OCI-LY7 (cell line): ENCODE measurements at regions not wholly inside any gene's neighbourhood (a gene's known extent, or its start where the extent isn't known, plus 50 kb on each side); places are given as distances from the start of the nearest gene placed in this dataset.
"Not testable (repeated sequence)": the region's sequence is repeated elsewhere in the genome, so short reads cannot be mapped to it uniquely, and the experiment has no call there.

Source experiments
- BruUV-seq: library from RNA; stranded (reverse); fragments of 400-500 nt; replicated peaks from 2 replicates; lab custom pipeline; 2021; lab: Mats Ljungman, UMichigan
- CTCF ChIA-PET: fragments of 300-600 bp; sonication (Branson Sonifier 250); formaldehyde crosslinking; loops from one replicate; lab custom pipeline; 2022; ENCODE audit warnings: antibody characterized with exemption; ENCODE audit not compliant: unreplicated experiment; lab: Charles Lee
- POLR2A ChIA-PET: fragments of 300-600 bp; sonication (Branson Sonifier 250); formaldehyde crosslinking; loops from one replicate; lab custom pipeline; 2022; ENCODE audit warnings: antibody characterized with exemption; lab: Charles Lee
- DNase-seq: peaks from one replicate; pipeline ENCODE4 v3.0.0-alpha.2; 2015; ENCODE audit warnings: low spot score
- H2AFZ ChIP-seq: fragments of 200-600 bp; sonication (generic), shearing (Covaris generic); 2 replicates; pipeline ENCODE4 v1.6.1; 2014; ENCODE audit warnings: mild to moderate bottlenecking, antibody characterized with exemption, low read length, moderate library complexity
- H3K27ac ChIP-seq: fragments of 200-600 bp; sonication (generic); 2 replicates; pipeline ENCODE4 v1.5.1; 2014; ENCODE audit warnings: mixed run types, low read depth, mild to moderate bottlenecking, moderate library complexity, low read length, inconsistent platforms; ENCODE audit not compliant: poor library complexity, severe bottlenecking
- H3K36me3 ChIP-seq: fragments of 200-600 bp; sonication (generic); 2 replicates; pipeline ENCODE4 v1.6.1; 2014; ENCODE audit warnings: mild to moderate bottlenecking, antibody characterized with exemption, low read length, moderate library complexity, mixed read lengths; ENCODE audit not compliant: insufficient read depth
- H3K4me1 ChIP-seq: fragments of 200-600 bp; sonication (generic); 2 replicates; pipeline ENCODE4 v1.5.1; 2014; ENCODE audit warnings: mild to moderate bottlenecking, low read length; ENCODE audit not compliant: insufficient read depth, poor library complexity, severe bottlenecking
- H3K4me2 ChIP-seq: fragments of 200-600 bp; sonication (generic); 2 replicates; pipeline ENCODE4 v1.6.1; 2014; ENCODE audit warnings: mild to moderate bottlenecking, low read length
- H3K4me3 ChIP-seq: fragments of 200-600 bp; sonication (generic); 2 replicates; pipeline ENCODE4 v1.5.1; 2014; ENCODE audit warnings: mild to moderate bottlenecking, low read depth, low read length; ENCODE audit not compliant: poor library complexity, severe bottlenecking
- H3K79me2 ChIP-seq: fragments of 200-600 bp; sonication (generic); 2 replicates; pipeline ENCODE4 v1.6.1; 2016; ENCODE audit warnings: low read depth, mild to moderate bottlenecking, low read length, moderate library complexity, mixed read lengths; ENCODE audit not compliant: insufficient read depth
- H3K9me2 ChIP-seq: fragments of 200-600 bp; sonication (generic); 2 replicates; pipeline ENCODE4 v1.6.1; 2016; ENCODE audit warnings: mild to moderate bottlenecking, low read length, mixed read lengths; ENCODE audit not compliant: insufficient read depth
- H3K9me3 ChIP-seq: fragments of 200-600 bp; sonication (generic); 2 replicates; pipeline ENCODE4 v1.6.1; 2014; ENCODE audit warnings: mild to moderate bottlenecking, mixed run types, low read length, mixed read lengths
- H4K20me1 ChIP-seq: fragments of 200-600 bp; sonication (generic); 2 replicates; pipeline ENCODE4 v1.6.1; 2014; ENCODE audit warnings: mild to moderate bottlenecking, antibody characterized with exemption, low read length, moderate library complexity, mixed read lengths; ENCODE audit not compliant: insufficient read depth
- EZH2phosphoT487 ChIP-seq: fragments of 200-600 bp; sonication (generic); IDR thresholded peaks from 2 replicates; pipeline ENCODE4 v1.6.1; 2018; ENCODE audit warnings: low read depth, borderline replicate concordance, mild to moderate bottlenecking, mixed run types, antibody characterized with exemption, low read length, moderate library complexity, mixed read lengths
- intact Hi-C: fragments of 100-400 bp; cut with micrococcal nuclease; formaldehyde crosslinking; loops from one replicate; pipeline ENCODE4 v1.10.0; 2022; ENCODE audit not compliant: unreplicated experiment
- TF ChIP-seq, protein P1 (sequence below): fragments of 200-600 bp; sonication (generic); conservative IDR thresholded peaks from 2 replicates; pipeline ENCODE4 v1.5.1; 2014; ENCODE audit warnings: mild to moderate bottlenecking, antibody characterized with exemption, low read length, moderate library complexity, mixed read lengths

DNA sequence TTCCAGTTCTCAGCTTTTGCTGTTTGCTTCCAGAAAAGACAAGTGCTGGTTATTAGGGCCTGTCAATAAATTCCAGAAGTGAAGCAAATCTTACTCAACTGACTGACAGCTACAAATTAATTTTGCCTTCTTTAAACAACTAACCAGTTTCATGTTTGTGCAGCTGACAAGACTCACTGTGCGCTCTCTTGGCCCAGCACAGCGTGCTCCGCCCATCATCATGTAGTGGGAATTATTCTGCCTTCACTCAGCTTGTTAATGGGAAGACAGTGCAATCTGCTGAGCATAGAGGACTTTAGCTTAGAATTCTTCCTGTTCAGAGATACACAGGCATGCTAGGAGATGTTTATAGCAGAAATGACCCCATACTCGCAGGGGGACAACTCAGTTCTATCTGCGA is 808.9 kb downstream of the CCSER2 start:
- intact Hi-C loops = no loop called here
- BruUV-seq = no TSS peak
- no peaks in the 10 kb centered on the region for H3K9me2 ChIP-seq
- H3K79me2 ChIP-seq = no peaks in the 10 kb centered on the region
- H2AFZ ChIP-seq = no peak overlapping the region
- H3K9me3 ChIP-seq = no peaks in the 10 kb centered on the region
- no peak overlapping the region for H3K27ac ChIP-seq
- H3K4me1 ChIP-seq = no peaks in the 10 kb centered on the region
- H3K4me3 ChIP-seq = no peak overlapping the region
- ChIA-PET CTCF (no interaction called here), POLR2A (no interaction called here)
- no peak for DNase-seq
- H3K4me2 ChIP-seq = no peak overlapping the region
- no peaks in the 10 kb centered on the region for H4K20me1 ChIP-seq
- TF ChIP-seq, protein P1, sequence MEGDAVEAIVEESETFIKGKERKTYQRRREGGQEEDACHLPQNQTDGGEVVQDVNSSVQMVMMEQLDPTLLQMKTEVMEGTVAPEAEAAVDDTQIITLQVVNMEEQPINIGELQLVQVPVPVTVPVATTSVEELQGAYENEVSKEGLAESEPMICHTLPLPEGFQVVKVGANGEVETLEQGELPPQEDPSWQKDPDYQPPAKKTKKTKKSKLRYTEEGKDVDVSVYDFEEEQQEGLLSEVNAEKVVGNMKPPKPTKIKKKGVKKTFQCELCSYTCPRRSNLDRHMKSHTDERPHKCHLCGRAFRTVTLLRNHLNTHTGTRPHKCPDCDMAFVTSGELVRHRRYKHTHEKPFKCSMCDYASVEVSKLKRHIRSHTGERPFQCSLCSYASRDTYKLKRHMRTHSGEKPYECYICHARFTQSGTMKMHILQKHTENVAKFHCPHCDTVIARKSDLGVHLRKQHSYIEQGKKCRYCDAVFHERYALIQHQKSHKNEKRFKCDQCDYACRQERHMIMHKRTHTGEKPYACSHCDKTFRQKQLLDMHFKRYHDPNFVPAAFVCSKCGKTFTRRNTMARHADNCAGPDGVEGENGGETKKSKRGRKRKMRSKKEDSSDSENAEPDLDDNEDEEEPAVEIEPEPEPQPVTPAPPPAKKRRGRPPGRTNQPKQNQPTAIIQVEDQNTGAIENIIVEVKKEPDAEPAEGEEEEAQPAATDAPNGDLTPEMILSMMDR = no peak
- no peak for TF ChIP-seq EZH2phosphoT487
- H3K36me3 ChIP-seq = no peaks in the 10 kb centered on the region

DNA sequence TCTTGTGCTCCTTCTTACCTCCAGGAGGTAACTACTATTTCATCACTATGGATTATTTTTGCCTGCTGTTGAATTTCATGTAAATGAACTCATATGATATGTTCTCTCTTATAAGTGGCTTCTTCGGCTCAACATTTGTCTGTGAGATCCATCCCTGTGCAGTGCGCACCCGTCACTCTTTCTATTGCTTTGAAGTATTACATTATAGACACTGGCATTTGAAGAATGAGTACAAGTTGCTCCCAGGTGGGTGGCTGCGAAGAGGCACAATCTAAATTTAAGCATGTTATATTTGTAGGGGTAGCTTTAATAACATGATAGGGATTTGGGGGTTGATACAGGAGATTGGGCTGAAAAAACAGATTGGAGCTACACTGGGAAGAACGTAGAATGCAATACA is 809.7 kb downstream of the CCSER2 start:
- Histone ChIP-seq H4K20me1 (no peaks in the 10 kb centered on the region), H3K79me2 (no peaks in the 10 kb centered on the region), H3K9me2 (no peaks in the 10 kb centered on the region), H2AFZ (no peak overlapping the region), H3K27ac (no peak overlapping the region), H3K4me2 (no peak overlapping the region), H3K4me3 (no peak overlapping the region), H3K9me3 (no peaks in the 10 kb centered on the region), H3K36me3 (no peaks in the 10 kb centered on the region), H3K4me1 (no peaks in the 10 kb centered on the region)
- ChIA-PET CTCF (no interaction called here), POLR2A (no interaction called here)
- no TSS peak for BruUV-seq
- intact Hi-C loops = no loop called here
- no peak for DNase-seq
- TF ChIP-seq EZH2phosphoT487 = no peak
- TF ChIP-seq, protein P1 = no peak

DNA sequence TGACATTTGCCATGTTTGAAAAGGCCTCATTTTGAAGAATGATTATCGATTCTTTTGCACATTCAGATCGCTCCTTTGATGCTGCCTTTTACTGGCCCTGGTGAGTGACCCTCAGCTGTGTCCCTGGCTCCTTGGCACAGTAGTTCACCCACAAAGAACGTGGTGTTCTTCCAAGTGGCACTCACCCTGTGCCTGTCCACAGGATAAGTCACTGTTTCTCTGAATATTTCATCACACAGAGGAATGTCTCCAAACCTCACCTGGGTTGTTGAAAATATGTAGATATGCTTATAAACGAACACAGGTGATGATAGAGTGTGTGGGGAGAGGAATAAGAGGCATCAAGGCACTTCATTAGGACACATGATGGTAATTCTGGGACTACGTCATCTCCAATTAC is 810.7 kb downstream of the CCSER2 start:
- Histone ChIP-seq H3K27ac (no peak overlapping the region), H3K9me2 (no peaks in the 10 kb centered on the region), H3K4me1 (no peaks in the 10 kb centered on the region), H3K9me3 (no peaks in the 10 kb centered on the region), H3K4me2 (no peak overlapping the region), H4K20me1 (no peaks in the 10 kb centered on the region), H3K4me3 (no peak overlapping the region), H3K36me3 (no peaks in the 10 kb centered on the region), H3K79me2 (no peaks in the 10 kb centered on the region), H2AFZ (no peak overlapping the region)
- POLR2A ChIA-PET = no interaction called here
- TF ChIP-seq, protein P1 = no peak
- TF ChIP-seq EZH2phosphoT487 = no peak
- DNase-seq = no peak
- BruUV-seq = no TSS peak
- CTCF ChIA-PET = no interaction called here
- intact Hi-C loops = no loop called here

DNA sequence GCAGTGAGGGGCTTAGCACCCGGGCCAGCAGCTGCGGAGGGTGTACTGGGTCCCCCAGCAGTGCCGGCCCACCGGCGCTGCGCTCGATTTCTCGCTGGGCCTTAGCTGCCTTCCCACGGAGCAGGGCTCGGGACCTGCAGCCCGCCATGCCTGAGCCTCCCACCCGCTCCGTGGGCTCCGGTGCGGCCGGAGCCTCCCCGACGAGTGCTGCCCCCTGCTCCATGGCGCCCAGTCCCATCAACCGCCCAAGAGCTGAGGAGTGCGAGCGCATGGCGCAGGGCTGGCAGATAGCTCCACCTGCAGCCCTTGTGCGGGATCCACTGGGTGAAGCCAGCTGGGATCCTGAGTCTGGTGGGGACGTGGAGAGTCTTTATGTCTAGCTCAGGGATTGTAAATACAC is 813.1 kb downstream of the CCSER2 start:
- H3K4me3 ChIP-seq, H3K27ac ChIP-seq, POLR2A ChIA-PET, H3K9me2 ChIP-seq, H3K9me3 ChIP-seq, H4K20me1 ChIP-seq, H3K79me2 ChIP-seq, H2AFZ ChIP-seq, H3K4me1 ChIP-seq, BruUV-seq, DNase-seq, intact Hi-C loops, H3K4me2 ChIP-seq, H3K36me3 ChIP-seq: not testable (repeated sequence)
- CTCF ChIA-PET = interaction anchor here (0.6 kb wide), 1 partner anchor 713 kb away, joined by 3 read pairs; no protein-coding TSS in a partner anchor
